ENCODE measurements at regions not wholly inside any gene's neighbourhood (a gene's known extent, or its start where the extent isn't known, plus 50 kb on each side); places are given as distances from the start of the nearest gene placed in this dataset.
"Not testable (repeated sequence)": the region's sequence is repeated elsewhere in the genome, so short reads cannot be mapped to it uniquely, and the experiment has no call there.

DNA sequence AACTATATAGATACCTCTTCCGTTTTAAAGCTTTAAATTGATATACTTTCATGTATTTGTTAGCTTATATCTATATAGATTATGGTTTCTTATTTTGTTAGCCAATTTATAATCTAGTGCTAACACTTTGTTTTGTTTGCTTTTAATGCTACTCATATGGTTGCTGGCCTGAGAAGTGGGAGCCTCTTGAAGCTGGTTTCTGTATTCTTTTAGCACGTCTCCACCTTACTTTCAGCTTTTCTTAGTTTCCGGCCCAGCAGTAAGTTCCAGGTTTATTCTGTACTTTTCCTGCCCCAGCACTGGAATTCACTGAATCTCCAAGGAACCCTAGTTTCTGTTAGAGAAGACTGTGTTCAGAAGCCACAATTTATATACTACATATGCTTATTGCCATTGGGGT is 458.9 kb downstream of the PRR16 start:
- no peak for DNase-seq

DNA sequence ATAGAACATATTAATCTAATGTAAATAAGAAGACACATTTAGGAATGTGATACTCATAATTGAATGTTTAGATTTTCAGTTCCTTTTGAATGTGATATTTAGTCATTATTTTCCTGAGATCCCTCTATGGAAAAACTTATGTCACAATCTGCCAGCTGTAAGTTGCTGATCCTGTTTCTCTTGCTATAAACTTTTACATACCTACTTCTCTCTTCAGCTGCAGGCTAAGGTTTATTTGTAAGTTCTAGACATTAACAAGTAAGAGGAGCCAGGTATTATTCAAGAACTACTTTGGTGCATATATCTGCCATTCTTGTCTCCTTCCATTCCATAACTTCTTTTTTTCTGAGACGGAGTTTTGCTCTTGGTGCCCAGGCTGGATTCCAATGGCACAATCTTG is 462.4 kb downstream of the PRR16 start:
- DNase-seq = no peak

DNA sequence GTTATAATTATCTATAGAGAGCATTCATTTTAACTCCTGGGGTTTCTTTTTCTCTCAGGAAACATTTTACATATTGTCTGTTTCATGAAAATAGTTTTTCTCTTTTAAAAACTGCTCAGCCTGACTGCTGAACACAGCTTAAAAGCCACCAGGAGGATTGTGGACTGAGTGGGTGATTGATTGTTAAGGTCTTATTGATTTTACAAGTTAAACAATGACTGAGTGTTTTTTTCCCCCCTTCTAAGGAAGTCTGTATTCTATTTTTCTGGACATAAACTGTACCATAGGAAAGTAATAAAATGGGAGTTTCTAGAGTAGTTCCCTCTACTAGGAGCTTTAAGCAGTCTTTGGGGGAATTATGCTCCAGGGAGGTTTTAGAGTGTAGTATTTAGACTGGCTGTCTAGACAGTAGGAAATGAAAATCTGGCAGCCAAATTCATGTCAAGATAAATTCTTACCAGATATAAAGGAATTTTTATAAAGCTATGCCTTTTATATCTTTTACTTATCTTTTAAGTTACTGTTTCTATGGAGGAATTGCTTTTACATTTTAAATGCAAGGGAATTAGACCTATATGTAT is 463.9 kb downstream of the PRR16 start:
- DNase-seq = no peak

DNA sequence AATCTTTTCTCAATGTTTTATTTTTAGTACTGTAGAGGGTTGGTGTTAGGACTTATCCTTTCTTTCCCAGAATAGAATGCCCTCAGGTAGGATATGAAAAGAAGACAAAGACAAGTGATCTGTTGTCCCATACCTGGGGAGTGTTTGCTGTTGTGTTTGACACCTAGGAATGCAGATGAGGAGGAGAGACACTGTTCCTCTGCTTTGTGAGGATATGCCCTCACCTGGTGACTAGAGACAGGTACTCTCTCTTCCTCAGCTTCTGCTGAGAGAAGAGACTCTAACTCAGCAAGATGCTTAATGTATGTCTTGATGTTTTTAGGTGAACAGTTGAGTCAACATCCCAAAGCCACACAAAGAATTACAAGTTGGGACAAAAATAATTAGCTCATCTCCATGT is 468.4 kb downstream of the PRR16 start:
- DNase-seq = no peak

DNA sequence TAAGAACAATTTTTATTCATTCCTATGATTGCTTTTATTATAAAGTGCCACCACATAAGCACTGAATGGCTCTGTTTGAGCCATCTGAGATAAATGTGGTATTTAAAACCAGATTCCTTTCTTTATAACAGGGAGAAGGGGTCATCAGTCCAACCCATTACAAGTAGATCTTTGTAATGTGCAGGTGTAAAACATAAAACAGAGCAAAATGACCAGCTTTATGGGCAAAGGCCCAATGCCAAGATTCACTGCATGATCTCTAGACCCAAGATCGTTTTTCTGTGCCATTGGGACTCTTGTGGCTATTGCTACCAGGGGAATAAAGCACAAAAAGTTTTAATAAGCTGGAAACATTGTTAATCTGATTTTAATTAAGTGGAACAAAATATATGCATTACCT is 469.9 kb downstream of the PRR16 start:
- no peak for DNase-seq

DNA sequence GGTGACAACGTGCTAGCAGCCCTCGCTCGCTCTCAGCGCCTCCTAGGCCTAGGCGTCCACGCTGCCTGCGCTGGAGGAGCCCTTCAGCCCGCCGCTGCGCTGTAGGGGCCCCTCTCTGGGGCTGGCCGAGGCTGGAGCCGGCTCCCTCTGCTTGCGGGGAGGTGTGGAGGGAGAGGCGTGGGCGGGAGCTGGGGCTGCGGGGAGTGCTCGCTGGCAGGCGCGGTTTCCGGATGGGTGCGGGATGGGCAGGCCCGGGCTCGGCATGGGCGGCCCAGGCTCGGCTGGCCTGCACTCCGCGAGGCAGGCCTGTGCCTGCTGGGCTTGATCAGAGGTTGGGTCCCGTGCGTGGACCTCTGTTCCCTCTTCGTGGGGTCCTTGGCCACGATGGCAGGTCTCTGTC is 472.6 kb downstream of the PRR16 start:
- no peak for DNase-seq

DNA sequence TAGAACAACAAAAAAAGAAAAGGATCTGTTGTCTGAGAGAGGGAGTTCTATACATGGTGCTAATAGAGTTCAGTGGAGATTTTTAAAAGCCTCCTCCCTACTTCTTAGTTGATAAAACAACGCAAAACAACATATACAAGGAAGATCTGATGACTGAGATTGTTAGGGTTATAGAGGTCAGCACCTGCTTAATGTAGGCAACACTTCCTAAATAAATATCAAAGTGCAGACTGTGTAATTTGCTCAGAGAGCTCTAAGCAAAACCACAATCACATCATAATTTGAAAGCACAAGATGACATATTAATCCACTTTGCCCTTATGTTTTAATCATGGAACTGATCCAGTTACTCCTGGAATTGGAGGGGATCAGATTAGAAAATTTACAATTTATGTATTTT is 474.5 kb downstream of the PRR16 start:
- no peak for DNase-seq

DNA sequence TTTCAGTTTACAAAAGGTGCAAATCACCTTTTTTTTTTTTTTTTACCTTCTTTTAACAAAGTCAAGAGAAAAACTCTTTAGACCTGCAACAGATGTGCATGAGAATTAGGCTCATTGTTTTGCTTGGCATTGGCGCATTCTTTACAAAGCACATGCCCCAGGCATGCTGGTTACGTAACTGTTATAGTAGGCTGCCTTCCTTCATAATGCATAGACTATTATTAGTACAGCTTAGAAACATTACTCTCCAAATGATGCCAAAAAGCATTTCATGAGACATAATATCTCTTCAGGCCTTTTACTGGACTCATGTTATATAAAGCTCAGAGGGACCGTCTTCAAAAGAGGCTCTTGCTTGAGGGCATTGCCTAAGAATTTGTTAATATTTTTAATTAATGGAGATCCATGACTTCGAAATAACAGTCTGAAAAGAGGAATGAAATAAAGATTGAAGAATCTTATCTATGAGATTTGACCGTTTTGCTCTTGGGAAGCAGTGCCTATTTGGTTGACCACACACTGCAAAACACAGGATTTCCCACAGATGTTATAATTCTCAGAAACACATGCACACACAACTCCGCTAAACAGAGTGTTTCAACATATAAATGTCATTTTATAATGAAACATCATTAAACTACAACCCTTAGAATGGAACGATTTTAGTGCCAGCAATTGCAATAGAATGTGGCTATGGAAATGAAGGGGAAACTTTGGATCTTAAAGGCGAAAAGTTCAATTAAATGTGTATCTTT is 478.7 kb downstream of the PRR16 start:
- DNase-seq = no peak

DNA sequence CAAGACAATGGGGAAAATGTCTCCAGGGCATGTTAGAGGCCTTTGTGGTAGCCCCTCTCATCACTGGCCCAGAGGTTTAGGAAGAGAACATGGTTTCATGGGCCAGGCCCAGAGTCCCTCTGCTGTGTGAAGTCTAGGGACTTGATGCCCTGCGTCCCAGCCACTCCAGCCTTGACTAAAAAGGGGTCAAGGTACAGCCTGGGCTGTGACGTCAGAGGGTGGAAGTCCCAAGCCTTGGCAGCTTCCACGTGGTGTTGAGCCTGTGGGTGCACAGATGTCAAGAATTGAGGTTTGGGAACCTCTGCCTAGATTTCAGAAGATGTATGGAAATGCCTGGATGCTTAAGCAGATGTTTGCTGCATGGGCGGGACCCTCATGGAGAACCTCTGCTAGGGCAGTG is 485.5 kb downstream of the PRR16 start:
- DNase-seq = not testable (repeated sequence)

DNA sequence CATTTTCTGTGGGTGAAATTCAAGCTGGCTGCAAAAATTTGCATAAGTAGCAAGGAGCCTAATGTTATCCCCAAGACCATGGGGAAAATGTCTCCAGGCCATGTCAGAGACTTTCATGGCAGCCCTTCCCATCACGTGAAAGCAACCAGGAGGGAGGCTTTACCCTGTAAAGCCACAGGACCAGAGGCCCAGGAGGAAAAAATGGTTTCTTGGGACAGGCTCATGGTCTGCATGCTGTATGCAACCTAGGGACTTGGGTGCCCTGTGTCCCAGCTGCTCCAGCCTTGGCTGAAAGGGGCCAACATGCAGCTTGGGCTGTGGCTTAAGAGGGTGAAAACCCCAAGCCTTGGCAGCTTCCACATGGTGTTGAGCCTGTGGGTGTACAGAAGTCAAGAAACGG is 489.3 kb downstream of the PRR16 start:
- not testable (repeated sequence) for DNase-seq

DNA sequence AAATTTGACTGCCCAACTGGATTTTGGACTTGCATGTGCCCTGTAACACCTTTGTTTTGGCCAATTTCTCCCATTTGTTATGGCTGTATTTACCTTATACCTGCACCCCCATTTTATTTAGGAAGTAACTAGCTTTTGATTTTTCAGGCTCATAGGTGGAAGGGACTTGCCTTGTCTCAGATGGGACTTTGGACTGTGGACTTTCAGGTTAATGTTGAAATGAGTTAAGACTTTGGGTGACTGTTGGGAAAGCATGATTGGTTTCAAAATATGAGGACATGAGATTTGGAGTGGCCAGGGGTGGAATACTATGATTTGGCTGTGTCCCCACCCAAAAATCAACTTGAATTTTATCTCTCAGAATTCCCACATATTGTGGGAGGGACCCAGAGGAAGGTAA is 490.2 kb downstream of the PRR16 start:
- DNase-seq = no peak

DNA sequence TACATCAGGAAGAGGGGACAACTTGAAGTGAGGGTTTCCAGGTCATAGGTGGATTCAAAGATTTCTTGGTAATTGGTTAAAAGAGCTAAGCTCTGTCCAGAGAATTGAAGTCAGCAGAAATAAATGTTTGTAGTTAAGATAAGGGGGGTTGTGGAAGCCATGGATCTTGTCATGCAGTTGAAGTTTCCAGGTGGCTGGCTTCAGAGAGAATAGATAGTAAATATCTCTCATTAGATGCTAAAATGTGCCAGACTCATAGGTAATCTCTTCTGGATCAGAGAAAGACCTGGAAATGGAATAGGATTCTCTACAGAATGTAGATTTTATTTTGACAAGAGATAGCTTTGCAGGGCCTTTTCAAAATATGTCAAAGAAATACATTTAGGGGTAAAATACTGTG is 491.7 kb downstream of the PRR16 start:
- DNase-seq = no peak

DNA sequence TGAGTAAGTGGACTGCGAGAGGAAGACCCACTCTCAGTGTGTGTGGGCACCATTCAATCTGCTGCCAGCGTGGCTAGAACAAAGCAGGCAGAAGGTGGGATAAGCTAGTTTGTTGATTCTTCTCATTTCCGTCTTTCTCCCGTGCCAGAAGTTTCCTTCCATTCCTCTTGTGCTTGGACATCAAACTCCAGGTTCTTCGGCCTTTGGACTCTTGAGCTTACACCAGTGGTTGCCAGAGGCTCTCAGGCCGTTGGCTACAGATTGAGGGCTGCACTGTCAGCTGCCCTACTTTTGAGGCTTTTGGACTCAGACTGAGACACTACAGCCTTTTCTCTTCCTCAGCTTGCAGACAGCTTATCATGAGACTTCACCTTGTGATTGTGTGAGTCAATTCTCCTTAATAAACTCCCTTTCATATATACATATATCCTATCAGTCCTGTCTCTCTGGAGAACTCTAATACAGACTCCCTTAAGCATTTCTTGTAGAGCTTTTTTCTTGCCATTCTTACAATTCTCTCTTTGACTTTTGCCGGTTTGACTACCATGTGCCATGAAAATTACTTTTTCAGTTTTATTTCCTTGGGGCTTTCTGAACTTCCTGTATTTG is 494.9 kb downstream of the PRR16 start:
- DNase-seq = no peak

DNA sequence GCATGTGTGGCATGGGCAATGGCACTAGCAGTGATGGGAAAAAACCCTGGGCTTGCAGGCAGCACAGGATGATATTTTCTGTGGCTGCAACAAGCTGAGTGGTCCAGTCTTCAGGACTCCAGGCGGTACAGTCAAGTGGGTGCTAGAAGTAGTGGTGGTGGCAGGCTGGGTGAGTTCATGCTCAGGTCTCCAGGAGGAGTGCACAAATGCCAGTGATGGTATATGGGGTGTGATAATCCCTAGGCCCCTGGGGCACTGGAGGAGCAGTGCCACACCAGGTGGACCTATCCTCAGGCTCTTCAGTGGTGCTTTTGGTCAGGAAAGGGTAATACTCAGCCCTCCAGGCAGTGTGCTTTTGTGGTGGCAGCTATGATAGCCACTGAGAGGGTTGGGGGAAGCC is 496.4 kb downstream of the PRR16 start:
- DNase-seq = no peak

DNA sequence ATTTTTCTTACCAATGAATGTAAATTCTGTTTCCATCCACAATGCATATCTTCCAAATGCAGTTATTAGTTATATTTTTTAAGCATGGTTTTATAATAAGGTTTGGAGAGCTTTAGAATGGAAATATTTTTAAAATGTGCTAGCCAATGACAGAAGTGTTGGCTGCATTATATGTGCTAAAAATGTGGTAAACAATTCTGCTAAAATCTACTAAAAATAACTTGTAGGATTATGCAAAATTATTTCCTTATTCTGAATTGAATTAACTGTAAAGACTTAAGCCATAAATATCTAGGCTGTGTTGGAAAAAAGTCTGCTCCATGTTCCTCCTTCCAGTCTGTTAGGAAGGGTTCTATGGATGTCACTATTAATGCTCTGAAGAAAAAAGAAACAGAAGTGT is 503.3 kb downstream of the PRR16 start:
- no peak for DNase-seq

DNA sequence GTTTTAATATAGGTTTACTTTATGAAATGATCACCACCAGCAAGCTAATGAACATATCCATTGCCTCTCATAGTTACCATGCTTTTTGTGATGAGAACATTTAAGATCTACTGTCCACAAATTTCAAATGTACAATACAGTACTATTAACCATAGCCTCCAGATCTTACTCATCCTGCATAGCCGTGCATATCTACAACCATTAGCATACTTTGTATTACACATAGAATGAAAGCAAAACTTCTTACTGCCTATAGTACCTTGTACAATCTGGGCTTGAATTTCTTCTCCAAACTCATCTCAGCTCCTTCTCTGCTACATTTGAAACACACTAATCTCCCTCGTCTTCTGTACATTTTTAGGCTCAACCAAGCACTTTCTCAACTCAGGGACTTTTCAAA is 510.6 kb downstream of the PRR16 start:
- DNase-seq = no peak

DNA sequence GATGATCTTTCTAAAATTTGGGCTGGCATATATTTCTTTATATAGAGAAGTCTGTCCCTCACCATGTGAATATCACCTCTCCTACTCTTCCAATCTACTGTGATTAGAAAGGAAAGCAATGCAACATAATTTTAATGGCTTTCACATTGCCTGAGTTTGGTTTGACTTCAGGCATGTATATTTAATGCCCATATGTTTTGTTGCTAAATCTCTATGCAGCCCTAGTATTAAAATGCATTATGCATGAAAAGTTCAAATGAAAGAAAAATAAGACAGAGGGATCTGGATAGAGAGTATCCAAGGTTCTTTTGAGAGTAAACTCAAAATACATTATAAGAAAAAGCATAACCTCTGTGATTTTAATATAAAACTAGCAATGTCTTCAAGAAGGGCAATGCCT is 518.3 kb downstream of the PRR16 start:
- no peak for DNase-seq

DNA sequence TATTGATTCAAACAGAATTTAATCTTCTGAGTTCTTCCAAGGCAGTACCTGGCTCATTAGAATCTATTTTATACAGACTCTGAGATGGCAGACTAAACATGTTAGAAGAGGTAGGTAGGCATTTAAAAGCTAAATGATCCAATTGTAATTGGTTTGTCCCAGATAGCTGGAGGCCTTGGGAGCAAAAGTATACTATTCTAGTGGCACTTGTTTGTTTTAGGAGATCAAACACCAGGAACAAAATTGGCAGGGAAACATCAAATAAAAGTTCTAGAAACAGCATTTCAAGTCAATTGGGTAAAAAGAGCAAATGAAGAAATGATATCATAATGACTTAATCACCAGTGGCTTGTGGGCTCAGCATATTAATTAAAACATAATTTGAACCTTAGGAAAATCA is 521.4 kb downstream of the PRR16 start:
- DNase-seq = no peak

DNA sequence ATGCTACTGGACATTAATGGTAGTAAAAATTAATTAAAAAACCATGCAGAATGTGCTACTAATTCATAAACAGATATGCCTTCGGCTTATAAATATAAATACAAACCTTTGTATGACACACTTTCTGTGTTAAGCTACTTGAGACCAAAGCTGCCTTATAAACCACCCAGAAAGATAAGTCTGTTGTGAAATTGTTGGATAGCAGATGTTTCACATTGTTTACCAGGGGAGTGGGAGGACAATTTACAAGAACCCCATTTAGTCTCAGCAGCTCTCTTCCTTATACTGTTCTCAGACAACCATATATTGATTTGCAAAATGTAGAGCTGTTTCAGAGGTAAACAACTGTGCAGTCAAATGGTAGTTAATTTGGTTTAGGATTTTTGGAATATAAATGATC is 524.4 kb downstream of the PRR16 start:
- no peak for DNase-seq

DNA sequence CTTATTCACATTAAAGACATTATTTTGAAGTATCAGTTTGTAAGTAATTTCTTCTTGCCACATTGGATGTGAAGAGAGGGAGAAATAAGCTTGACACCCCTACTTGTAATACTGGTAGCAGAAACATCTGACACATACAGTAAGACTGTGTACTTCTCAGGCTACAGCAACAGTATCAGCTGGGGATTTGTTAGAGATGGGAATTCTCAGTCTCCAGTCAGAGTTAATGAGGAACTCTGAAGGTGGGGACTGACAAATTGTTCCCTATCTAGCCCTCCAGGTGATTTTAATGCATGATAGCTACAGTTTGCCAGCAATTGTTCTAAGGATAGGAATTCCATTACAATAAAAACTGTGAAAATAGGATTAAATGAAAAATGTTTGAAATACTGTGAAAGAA is 524.8 kb downstream of the PRR16 start:
- DNase-seq = no peak

DNA sequence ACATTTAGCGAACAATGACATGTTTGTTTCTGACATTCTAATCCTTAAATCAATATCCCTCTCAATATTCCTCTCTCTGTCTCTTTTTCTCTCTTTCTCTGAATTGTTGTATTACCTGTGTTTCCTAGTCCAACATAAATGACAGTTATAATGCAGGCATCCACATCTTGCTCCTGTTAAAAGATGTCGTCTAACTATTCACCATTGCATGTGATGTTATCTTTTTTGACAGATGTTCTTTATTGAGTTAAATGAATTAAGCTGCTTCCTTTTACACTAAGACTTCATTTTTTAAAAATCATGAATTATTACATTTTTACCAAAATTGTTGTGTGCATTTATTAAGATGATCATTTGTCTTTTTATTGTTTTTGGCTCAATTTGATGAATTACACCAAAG is 527.5 kb downstream of the PRR16 start:
- DNase-seq = no peak

DNA sequence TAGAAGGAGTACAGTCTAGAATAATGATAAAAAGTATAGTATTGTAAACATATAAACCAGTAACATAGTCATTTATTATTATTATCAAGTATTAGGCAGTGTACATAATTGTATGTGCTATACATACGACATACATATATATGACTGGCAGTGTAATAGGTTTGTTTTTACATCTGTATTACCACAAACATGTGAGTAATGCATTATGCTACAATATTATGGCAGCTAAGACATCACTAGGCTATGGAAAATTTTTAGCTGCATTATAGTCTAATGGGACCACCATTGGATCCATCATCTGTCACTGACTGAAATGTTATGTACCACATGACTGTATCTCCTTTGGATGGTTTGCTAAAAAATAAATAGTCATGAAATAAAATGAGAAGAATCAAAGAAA is 530.0 kb downstream of the PRR16 start:
- DNase-seq = no peak

DNA sequence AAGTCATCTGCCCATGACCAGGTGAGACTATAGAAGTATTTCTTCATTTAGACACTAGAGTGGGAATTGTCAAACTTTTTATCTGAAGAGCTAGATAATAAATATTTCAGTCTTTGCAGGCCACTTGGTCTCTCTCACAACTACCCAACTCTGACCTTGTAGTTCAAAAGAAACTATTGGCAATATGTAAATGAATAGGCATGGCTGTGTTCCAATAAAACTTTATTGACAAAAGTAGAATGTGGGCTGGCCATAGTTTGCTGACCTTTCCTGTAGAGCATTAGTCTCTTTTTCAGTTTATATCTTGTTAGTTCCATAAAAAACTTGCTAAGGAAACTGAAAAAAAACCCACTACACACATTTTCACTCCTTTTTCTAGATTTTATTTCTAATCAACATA is 535.5 kb downstream of the PRR16 start:
- DNase-seq = no peak

DNA sequence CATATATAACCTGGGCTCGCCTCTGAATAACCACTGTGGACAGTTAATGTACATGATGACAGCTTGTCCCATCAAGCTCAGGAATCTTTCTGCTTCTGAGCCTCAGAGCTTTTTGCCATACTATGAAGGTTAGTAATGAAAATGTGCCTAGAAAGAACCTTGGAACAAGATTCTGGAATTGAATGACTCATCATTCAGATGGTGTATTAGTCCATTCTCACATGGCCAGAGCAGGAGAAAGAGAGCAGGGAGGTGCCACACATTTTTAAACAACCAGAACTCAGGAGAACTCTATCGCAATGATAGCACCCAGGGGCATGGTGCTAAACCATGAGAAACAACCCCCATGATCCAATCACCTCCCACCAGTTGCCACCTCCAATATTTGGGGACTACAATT is 542.1 kb downstream of the PRR16 start:
- DNase-seq = no peak

DNA sequence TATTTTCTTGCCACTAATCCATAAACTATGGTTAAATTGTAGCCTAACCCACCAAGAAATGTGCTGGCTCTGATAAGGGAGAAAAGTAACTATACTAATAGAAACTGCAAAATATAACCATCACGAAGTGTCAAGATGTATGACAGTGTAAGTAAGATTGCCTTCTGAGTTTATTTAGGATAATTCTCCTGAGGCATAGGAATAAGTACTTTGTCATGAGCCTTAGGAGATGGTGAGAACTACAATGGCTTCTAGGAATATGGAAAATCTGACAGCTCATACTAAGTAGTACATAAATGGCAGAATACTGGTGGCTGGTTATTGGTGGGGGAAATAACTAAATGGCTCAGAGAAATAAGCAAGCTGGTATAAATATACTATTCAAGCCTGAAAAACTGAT is 543.9 kb downstream of the PRR16 start:
- no peak for DNase-seq
